HG03571 (cell line): ENCODE measurements at regions not wholly inside any gene's neighbourhood (a gene's known extent, or its start where the extent isn't known, plus 50 kb on each side); places are given as distances from the start of the nearest gene placed in this dataset.
"Not testable (repeated sequence)": the region's sequence is repeated elsewhere in the genome, so short reads cannot be mapped to it uniquely, and the experiment has no call there.

Experiments used
- ATAC-seq: cut with Tn5 transposase; IDR thresholded peaks from one replicate; pipeline ENCODE4 v1.9.1; 2021; ENCODE audit not compliant: unreplicated experiment

- no peak for ATAC-seq
Observed at GRCh38 chr20:48531505-48531904, 296.3 kb downstream of the PREX1 start.

GRCh38 chr20:48530957-48531356 is 296.8 kb downstream of the PREX1 start:
- ATAC-seq, result no peak

- no peak for ATAC-seq
Observed at GRCh38 chr20:48528346-48528745, 299.5 kb downstream of the PREX1 start.

- ATAC-seq, result no peak
Observed at GRCh38 chr20:48527771-48528170, 300.0 kb downstream of the PREX1 start.

GRCh38 chr20:48526936-48527335 is 300.9 kb downstream of the PREX1 start:
- no peak for ATAC-seq

- ATAC-seq, result no peak
Observed at GRCh38 chr20:48525400-48525799, 302.4 kb downstream of the PREX1 start.

- no peak for ATAC-seq
Observed at GRCh38 chr20:48524582-48524981, 303.2 kb downstream of the PREX1 start.

- no peak for ATAC-seq
Observed at GRCh38 chr20:48523191-48523995, 304.4 kb downstream of the PREX1 start.

GRCh38 chr20:48521121-48521520 is 306.7 kb downstream of the PREX1 start:
- ATAC-seq, result no peak

GRCh38 chr20:48516196-48516595 is 311.6 kb downstream of the PREX1 start:
- not testable (repeated sequence) for ATAC-seq

GRCh38 chr20:48514577-48514976 is 313.2 kb downstream of the PREX1 start:
- not testable (repeated sequence) for ATAC-seq

GRCh38 chr20:48512539-48512938 is 315.3 kb downstream of the PREX1 start:
- ATAC-seq, result not testable (repeated sequence)

GRCh38 chr20:48505066-48505465 is 322.7 kb downstream of the PREX1 start:
- not testable (repeated sequence) for ATAC-seq

- no peak for ATAC-seq
Observed at GRCh38 chr20:48503166-48503815, 324.5 kb downstream of the PREX1 start.

GRCh38 chr20:48502758-48503157 is 325.0 kb downstream of the PREX1 start:
- ATAC-seq, result no peak

GRCh38 chr20:48502016-48502415 is 325.8 kb downstream of the PREX1 start:
- no peak for ATAC-seq

- ATAC-seq, result not testable (repeated sequence)
Observed at GRCh38 chr20:48500900-48501299, 326.9 kb downstream of the PREX1 start.

- not testable (repeated sequence) for ATAC-seq
Observed at GRCh38 chr20:48498939-48499338, 328.9 kb downstream of the PREX1 start.

- not testable (repeated sequence) for ATAC-seq
Observed at GRCh38 chr20:48498125-48498524, 329.7 kb downstream of the PREX1 start.

GRCh38 chr20:48493966-48494365 is 333.8 kb downstream of the PREX1 start:
- no peak for ATAC-seq

- not testable (repeated sequence) for ATAC-seq
Observed at GRCh38 chr20:48493331-48493730, 334.5 kb downstream of the PREX1 start.

GRCh38 chr20:48492715-48493070 is 335.1 kb downstream of the PREX1 start:
- no peak for ATAC-seq
